Stimulated activated naive CD8-positive, alpha-beta T cell treated with anti-CD3 and anti-CD28 coated beads, Interleukin-15, Interleukin-2, amounts not matched to agents 100 U/mL and 50 U/mL, for 24 hours (primary cell): ENCODE measurements at regions not wholly inside any gene's neighbourhood (a gene's known extent, or its start where the extent isn't known, plus 50 kb on each side); places are given as distances from the start of the nearest gene placed in this dataset.
A peak's percentile ranks its signal among the peaks of the same experiment; 100 is the strongest.

Experiments
- ATAC-seq: fragments of 150-1000 bp; cut with Tn5 transposase; one replicate; pipeline ENCODE4 v1.10.0; 2021
- DNase-seq: peaks from one replicate; pipeline ENCODE4 v3.0.0; 2021

DNA sequence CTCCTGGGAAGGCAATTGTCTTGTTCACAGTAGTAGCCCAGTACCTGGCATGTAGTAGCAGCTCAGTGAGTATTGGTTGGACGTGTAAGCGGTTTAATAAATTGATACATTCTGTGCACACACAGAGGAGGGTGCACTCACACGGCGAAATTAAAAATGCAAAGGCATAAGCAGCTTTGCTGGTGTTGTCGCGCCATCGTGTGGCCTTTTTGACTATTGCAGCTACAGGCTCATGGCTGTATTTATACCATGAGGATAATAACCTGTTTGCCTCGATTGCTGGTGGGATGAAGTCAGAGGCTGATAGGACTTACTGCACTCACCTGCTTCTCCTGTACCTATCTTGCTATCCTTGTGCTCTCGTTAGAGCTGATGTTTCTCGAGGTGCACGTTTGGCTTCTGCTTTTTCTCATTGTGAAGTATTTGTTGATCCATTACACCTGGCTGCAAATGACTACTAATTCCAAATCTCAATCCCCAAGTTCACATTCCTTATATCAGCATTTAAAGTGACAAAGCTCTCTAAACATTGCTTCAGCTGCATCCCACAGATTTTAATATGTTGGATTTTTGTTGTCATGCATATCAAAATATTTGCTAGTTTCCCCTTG, 61.5 kb downstream of the TBXT start:
- ATAC-seq (peak; percentile 77), DNase-seq (peak; percentile 76)

DNA sequence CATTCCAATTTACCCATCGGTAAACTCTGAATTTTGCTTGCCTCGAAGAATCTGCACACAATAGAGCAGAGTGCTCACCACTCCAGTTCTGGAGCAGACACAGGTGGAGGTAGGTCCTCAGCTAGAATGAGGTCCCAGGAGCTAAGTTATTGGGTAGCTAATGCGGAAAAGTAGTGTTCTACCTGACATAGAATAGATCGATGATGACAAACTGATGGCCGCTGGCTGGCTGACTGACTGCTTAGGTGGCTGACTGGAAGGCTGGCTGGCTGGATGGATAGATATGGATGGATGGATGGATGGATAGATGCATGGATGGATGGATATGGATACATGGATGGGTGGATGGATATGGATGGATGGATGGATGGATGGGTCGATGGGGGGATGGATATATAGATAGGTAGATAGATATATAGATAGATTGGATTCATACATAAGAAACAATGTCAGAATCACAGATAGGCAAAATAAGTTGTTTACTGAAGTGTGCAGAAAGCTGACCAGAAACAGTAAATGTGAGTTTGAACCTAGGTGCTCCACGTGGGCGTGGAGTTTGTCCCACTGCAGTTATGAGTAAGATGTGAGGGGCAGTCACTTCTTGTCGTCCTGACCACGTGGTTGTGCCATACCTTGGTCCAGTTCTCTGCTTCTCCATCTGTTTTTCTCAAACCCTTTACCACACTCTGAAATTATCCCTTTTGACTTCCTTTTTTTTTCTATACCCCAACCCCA, 62.1 kb downstream of the TBXT start:
- ATAC-seq = peak; percentile 50
- peak; percentile 9 for DNase-seq

DNA sequence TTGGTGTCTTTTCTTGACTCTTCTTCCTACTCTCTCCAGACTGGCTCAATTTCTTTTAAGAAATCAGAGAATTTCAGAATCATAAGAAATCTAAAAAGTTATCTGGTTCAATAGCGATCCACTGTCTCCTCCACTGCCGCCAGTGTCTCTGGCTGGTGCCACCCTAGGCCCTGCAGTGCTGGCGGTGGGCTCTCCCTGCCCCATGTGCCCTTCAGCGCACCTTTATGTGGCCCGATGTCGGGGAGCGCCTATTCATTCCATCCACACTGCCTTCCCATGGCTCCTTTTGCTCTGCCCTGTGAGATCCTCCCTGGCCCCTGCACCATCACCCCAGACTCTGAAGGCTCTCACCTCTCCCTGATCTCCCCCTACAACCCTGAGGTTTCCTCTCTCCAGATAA, 62.8 kb downstream of the TBXT start:
- ATAC-seq (no peak), DNase-seq (no peak)

DNA sequence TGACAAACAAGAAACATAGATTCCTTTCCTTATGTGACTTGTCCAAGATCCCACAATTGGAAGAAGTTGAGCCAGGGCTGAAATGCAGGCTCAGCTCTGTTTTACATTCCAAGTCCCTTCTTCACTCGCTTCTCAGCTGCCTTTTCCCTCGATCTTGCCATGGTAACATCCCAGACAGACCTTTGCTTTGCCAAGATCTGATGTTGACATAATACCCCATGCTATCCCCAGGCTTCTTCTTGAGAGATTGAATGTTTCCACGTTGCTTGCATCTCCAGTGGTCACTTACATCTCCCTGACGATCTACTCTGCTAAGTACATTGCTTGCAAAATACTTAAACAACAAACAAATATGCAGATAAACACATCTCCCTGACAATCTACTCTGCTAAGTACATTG, 63.5 kb downstream of the TBXT start:
- DNase-seq (no peak), ATAC-seq (no peak)

DNA sequence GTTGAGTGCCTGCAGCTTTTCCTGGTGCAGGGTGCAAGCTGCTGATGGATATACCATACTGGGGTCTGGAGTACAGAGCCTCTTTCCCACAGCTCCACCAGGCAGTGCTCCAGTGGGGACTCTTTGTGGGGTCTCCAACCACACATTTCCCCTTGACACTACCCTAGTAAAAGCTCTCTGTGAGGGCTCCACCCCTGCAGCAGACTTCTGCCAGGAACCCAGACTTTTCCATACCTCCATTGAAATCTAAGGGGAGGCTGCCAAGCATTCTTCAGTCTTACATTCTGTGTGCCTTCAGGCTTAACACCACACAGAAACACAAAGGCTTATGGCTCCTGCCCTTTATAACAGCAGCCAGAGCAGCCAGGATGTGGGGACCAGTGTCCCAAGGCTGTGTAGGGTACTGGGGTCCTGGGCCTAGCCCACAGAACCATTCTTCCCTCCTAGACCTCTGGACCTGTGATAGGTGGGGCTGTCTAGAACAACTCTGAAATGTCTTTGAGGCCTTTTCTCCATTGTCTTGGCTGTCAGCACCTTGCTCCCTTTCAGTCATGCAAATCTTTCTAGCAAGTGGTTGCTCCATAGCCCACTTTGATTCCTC, 65.7 kb downstream of the TBXT start:
- ATAC-seq = no peak
- no peak for DNase-seq

DNA sequence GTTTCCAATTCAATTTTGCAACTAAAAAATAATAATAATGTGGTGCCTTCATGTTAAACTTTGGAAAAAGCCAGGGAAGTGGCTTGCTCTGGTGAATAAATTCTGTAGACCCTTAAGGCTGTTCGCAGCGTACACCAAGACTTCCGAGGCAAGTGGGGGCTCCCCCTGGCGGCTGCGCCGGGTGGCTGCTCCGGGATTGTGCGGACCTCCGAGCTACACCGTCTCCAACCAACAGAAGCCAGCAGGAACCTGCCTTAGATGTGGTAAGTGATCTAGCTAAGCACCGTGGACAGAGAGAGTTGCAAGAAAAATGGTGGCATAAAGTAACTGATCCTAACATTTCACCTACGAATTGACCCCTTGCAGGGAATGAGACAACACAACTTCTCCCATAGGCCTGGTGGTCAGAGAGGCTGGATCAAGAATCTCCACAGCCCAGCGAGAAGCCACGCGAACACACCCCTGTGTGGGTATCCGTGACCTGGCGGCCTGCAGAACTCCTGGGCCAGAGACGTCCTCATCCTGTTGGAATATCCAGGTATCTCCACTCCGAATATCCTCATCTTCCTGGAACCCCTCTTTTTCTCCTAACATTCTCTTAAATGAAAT, 69.6 kb downstream of the TBXT start:
- ATAC-seq (peak; percentile 88), DNase-seq (peak; percentile 76)

DNA sequence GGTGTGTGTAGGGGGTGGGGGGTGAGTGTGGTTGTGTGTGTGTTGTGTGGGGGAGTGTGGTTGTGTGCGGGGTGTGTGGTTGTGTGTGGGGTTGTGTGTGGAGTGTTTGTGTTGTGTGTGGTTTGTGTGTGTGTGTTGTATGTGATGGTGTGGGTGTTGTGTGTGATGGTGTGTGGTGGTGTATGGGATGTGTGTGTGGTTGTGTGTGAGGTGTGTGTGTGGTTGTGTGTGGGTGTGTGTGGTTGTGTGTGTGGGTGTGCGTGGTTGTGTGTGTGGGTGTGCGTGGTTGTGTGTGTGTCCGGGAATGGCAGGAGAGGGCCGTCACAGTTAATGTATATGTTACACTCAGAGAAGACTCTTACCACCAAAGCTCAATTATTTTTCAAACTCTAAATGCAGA, 79.8 kb downstream of the TBXT start:
- ATAC-seq (no peak), DNase-seq (no peak)

DNA sequence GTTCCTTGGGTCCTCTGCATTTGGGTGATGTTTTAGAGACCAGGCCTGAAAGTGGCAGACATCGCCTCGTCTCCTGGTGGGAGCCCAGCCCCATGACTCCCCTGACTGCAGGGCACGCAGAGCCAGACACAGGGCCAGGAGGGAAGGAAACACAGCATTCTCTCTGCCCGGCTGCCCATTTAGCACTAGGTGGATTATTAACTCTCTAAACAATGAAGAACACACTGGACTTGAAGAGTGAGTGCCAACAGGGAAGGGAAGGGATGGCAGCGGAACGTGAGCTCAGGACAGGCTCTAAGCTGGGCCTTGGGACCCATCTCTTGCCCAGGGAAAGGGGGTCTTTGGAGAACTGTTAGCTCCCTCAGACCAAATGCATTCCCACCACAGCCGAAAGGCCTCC, 80.4 kb downstream of the TBXT start:
- ATAC-seq (no peak), DNase-seq (no peak)

DNA sequence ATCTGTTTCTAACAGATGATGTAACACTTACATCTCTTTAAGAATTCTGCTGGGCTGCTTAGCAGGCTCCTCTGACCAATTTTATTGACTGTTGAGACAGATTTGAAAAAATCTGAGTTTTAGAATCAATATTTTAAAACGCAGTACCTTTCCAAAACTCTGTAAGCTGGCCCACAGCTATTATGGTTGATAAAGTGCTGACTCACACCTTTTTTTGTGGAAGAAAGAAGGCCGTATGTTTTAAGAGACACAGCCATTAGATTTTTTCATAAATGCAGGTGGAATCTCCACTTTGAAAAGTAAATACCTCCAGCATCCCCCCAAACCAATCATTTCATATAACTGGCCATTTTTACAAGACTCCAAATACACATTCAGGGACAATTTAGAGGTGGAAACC, 82.2 kb downstream of the TBXT start:
- ATAC-seq (no peak), DNase-seq (no peak)

DNA sequence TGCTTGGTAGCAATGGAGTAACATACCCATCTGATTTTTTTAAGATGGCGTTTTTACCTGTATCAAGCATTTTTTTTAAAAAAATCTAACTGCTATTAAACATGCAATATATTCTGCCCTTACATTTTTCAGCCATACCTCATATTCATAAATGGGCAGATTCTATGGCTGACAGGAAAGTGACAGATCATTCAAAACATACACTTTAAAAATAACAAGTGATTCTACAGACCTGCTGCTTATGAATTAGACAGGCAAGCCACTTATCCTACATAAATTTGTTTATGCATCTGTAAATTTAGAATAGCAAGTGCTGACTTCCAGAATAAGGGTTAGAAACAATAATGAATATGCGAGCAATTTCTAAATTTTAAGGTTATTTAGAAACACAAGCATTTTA, 82.7 kb downstream of the TBXT start:
- DNase-seq (no peak), ATAC-seq (no peak)

DNA sequence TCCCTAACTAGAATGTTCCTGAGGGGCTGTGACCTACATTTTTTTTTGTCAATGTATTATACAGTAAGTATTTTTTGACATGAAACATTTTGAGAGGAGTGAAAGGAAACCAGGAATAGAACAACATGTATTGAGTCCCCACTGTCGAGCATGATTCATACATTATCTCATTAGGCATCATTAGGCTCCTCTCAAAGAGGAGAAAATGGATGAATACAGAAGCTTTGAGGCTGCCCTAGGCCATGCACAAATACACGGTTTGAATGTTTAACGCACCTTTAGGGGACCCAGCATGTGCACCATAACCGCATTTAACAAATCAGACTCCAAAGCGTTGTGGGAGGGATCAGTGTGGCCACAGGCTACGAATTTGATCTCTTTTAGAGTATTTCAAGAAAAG, 87.8 kb downstream of the TBXT start:
- no peak for DNase-seq
- no peak for ATAC-seq

DNA sequence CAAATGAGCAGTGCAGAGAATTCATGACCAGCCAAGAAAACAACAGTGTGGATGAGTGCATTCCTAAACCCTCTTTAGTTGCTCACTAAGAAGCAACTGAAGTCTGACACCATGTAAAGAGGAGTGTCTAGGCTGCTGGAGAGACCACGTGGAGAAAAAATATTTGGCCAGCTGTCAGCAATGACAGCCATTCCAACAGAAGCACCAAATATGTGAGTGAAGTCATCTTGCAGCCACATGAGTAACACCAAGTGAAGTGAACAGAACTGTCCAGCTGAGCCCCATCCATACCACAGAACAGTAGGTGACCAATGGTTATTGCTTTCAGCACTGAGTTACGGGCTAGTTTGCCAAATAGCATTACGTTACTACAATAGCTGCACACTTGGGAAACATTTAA, 89.4 kb downstream of the TBXT start:
- ATAC-seq (no peak), DNase-seq (no peak)

DNA sequence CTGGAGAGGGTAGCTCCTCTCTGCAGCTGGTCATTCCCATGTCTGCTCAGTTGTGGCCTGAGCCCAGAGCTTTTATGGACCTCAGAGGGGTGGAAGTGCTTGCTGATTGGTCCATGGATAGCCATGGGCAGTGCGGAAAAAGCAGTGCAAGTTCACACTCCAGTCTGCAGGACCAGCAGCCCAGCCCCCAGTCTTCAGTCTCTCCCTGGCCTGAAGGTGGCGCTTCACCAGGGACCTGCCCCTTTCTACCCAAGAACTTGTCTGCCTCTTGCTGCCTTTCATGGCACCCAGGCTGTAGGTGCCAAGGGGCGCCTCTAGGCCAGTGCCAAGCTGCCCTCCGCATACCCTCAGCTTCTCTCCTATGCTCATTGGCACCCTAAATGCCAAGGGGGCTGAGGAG, 91.0 kb downstream of the TBXT start:
- DNase-seq (no peak), ATAC-seq (no peak)

DNA sequence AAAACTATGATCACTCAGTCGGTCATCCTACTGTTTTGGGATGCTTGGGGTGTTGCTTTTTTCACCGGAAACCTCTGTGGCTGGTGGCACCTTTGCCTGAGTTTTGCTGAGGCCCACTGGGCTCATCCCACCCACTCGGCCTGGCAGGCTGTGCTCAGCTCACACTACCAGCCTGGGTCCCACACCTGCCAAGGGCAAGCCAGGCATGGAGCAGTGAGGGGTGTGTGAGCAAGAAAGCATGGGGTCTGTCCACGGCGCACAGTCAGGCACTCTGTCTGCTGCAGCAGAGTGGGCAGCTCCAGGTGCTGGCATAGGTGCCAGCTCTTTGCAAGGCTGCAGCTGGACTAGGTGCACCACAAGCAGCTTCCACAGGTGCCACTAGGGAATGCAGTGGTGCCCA, 91.7 kb downstream of the TBXT start:
- DNase-seq = no peak
- ATAC-seq = no peak

DNA sequence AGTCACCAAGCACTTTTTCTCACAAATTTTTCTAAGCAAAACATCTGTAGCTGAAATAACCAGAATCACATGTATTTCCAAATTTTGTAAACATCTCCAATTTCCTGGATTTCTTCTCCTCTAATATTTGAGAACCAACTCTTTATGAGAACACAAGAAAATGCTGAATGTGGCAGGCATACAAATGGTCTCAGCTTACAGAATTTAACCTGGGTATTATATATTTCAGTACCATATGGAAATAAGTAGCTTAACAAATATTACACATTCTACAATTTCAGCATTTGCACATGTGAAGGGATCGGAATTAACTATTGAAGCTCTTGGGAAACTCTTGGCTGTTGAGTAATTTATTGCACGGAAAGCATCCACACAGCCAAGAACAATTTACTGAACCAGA, 92.5 kb downstream of the TBXT start:
- ATAC-seq = no peak
- DNase-seq = no peak

DNA sequence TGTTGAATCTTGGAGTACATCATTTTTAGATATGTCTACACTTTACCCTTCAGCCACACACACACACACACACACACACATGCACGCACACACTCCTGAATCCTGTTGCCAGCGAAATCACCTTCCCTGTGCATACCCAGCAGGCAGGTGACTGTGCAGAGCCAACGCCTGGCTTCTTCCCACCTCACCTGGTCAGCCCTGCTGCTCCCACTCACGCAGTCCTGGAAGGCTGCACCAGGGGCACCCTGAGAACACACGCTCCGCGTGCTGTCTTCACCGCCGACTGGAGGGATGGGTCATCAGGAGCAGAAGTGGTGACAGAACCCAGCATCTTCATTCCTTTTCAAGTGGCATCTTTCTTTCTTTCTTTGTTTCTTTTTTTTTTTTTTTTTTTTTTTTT, 94.6 kb downstream of the TBXT start:
- DNase-seq (no peak), ATAC-seq (no peak)

DNA sequence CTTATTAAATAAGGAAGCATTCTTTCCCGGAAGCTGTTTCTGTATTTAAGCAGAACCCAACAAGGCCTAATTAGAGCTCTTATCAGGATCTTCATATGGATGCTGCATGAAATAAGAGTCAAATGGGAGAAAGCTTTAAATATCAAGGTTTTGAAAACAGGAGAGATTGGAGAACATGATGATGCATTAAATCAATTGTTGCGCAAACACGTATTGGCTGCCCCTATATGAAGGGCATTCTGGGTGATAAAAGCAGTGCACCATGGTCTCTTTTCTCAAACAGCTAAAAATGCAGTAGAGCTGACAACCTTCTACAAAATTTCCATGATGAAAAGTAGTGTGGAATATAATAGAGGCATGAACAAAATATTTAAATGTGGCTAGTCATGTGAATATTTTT, 98.9 kb downstream of the TBXT start:
- no peak for ATAC-seq
- no peak for DNase-seq

DNA sequence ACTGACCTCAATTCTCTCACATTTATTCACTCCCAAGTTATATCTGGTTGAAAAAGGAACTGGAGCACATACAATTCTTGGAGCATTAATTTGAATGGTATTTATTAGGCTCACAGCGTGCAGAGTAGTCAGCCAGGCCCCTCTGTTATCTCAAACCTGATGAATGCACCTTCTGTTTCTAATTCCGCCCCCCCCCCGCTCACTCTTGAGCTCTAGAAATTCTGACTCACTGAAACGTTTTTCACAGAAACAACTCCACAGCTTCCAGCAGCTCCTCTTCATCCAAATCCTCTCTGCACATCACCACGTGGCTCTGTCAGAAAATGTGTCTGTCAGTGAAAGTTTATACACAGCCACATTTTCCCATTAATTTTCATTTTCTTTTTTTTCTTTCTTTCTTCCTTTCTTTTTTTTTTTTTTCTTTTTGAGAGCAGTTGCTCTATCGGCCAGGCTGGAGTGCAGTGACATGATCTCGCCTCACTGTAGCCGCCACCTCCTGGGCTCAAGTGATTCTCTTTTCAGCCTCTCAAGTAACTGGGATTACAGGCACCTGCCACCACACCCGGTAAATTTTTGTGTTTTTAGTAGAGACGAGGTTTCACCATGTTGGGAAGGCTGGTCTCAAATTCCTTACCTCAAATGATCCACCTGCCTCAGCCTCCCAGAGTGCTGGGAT, 109.4 kb downstream of the TBXT start:
- ATAC-seq = no peak
- no peak for DNase-seq

DNA sequence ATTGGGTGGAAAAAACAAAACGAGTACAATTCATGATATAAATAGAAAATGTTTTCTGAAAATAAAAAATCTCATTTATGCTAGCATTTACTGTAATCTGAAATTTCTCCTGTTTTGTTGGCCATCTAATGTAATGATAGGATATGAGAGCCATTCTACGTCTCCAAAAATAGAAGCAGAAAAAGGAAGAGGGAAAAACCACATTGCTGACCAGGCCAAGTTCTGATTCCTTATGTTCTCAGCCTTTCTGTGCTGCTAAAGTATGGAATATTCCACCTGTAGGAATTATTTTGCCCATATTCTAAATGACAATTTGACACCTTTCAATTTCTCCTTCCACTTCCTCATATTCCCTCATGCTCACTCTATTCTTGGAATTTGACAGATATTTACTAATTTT, 110.2 kb downstream of the TBXT start:
- ATAC-seq (no peak), DNase-seq (no peak)

DNA sequence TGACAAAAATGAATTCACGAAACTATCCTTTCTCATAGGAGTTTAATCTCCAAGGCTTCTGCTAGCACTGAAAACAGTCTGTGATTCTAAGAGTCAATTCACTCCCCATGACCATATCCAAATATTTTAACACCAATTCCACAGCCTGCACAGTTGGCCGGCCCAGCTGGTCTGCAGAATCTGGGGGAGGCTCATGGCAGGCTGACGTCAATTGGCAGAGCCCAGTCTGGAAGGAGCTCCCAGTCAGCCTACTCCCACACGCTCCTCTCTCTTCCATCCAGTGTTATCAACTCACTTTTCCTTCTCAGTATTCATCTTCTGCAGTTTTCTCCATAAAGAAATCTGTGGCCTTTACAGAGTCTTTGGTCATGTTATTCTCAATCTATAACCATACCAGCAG, 111.0 kb downstream of the TBXT start:
- DNase-seq (no peak), ATAC-seq (no peak)

DNA sequence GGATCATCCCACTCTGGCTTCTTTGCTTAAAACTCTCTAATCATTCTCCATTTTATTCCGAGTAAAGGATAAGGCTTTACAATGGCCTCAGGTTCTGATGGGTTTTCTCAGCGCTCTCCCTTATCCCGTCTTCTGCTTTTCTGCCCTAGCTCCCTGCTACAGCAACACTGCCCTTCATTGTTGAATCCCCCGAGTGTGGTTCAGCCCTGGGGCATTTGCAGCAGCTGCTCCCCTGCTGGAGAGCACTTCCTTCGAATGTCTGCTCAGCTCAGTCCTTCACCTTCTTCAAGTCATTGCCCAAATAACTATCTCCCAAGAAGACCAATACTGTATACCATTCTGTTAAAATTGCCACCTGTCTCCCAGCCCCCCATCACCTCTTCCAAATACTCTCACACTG, 111.8 kb downstream of the TBXT start:
- ATAC-seq = no peak
- no peak for DNase-seq

DNA sequence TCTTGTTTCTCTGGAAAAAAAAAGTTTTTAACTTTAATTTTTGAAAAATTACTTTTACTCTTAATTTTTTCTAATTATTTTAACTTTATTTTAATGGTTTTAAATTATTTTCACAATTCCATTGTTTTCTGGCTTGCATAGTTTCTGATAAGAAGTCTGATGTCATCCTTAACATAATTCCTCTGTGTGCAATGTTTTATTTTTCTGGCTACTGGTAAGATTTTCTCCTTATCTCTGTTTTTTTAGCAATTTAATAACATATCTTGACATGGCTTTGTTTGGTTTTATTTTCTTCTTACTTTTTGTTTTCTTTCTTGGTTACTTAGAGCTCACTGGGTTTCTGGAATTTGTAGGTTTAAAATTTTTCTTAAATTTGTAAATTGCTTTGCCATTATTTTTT, 114.8 kb downstream of the TBXT start:
- no peak for ATAC-seq
- no peak for DNase-seq

DNA sequence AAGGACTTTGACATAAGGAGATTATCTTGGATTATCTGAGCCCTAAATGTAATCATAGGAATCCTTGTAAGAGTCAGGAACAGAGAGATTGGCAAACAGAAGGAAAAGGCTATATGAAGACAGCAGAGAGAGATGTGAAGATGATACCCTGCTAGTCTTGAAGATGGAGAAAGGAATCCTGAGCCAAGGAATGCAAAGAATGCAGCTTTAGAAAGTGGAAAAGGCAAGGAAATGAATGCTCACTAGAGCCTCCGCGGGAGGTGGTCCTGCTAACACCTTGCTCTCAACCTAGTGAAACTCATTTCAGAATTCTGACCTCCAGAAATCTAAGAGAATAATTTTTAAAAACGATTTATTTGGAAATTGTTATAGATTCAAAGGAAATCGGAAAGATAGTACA, 117.1 kb downstream of the TBXT start:
- DNase-seq = no peak
- no peak for ATAC-seq
